ENCODE measurements at regions not wholly inside any gene's neighbourhood (a gene's known extent, or its start where the extent isn't known, plus 50 kb on each side); places are given as distances from the start of the nearest gene placed in this dataset.
"Not testable (repeated sequence)": the region's sequence is repeated elsewhere in the genome, so short reads cannot be mapped to it uniquely, and the experiment has no call there.

DNA sequence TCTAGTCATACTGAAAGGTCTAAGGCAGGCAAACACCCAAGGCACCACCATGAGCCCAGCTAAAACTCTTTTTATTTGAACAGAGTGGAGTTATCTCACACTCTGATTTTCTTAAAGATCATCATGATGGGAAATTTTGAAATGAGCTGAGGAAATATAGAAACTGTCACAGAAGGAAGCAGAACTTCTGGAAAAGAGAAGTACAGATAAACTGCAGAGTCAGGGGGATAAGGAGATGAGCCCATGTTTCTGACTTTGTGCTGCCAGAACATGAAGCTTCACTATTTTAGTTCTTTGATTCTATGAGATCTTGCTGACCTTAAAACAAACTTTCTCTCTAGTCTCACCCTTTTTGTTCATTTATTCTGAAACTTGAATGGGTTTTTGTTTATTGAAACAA is 406.5 kb upstream of the EDIL3 start:
- no peak overlapping the region for H3K27ac ChIP-seq (ENCODE audit: low read depth, low read length)
- no peaks in the 10 kb centered on the region for H3K4me1 ChIP-seq (ENCODE audit: control insufficient read depth, insufficient read depth, low read length)
- H3K4me3 ChIP-seq (ENCODE audit: low read depth, low read length): no peak overlapping the region
- no peaks in the 10 kb centered on the region for H3K27me3 ChIP-seq (ENCODE audit: control insufficient read depth, insufficient read depth, low read length)
- no peaks in the 10 kb centered on the region for H3K36me3 ChIP-seq (ENCODE audit: control insufficient read depth, insufficient read depth, low read length)
- H3K9ac ChIP-seq (ENCODE audit: low read length): no peak overlapping the region
- H3K9me3 ChIP-seq (ENCODE audit: control insufficient read depth, insufficient read depth, low read depth, low read length): no peaks in the 10 kb centered on the region

GRCh38 chr5:84790406-84790805 is 405.7 kb upstream of the EDIL3 start:
- Histone ChIP-seq H3K27me3 (ENCODE audit: control insufficient read depth, insufficient read depth, low read length) (no peaks in the 10 kb centered on the region), H3K9ac (ENCODE audit: low read length) (no peak overlapping the region), H3K9me3 (ENCODE audit: control insufficient read depth, insufficient read depth, low read depth, low read length) (no peaks in the 10 kb centered on the region), H3K27ac (ENCODE audit: low read depth, low read length) (no peak overlapping the region), H3K36me3 (ENCODE audit: control insufficient read depth, insufficient read depth, low read length) (no peaks in the 10 kb centered on the region), H3K4me1 (ENCODE audit: control insufficient read depth, insufficient read depth, low read length) (no peaks in the 10 kb centered on the region), H3K4me3 (ENCODE audit: low read depth, low read length) (no peak overlapping the region)

- Histone ChIP-seq H3K4me1 (ENCODE audit: control insufficient read depth, insufficient read depth, low read length) (no peaks in the 10 kb centered on the region), H3K4me3 (ENCODE audit: low read depth, low read length) (no peak overlapping the region), H3K27me3 (ENCODE audit: control insufficient read depth, insufficient read depth, low read length) (no peaks in the 10 kb centered on the region), H3K27ac (ENCODE audit: low read depth, low read length) (no peak overlapping the region), H3K9ac (ENCODE audit: low read length) (no peak overlapping the region), H3K9me3 (ENCODE audit: control insufficient read depth, insufficient read depth, low read depth, low read length) (no peaks in the 10 kb centered on the region), H3K36me3 (ENCODE audit: control insufficient read depth, insufficient read depth, low read length) (no peaks in the 10 kb centered on the region)
These were observed 398.3 kb upstream of the EDIL3 start for GRCh38 chr5:84783003-84783402.

GRCh38 chr5:84779186-84779585 is 394.5 kb upstream of the EDIL3 start:
- Histone ChIP-seq H3K9me3 (ENCODE audit: control insufficient read depth, insufficient read depth, low read depth, low read length) (no peaks in the 10 kb centered on the region), H3K27ac (ENCODE audit: low read depth, low read length) (no peak overlapping the region), H3K27me3 (ENCODE audit: control insufficient read depth, insufficient read depth, low read length) (no peaks in the 10 kb centered on the region), H3K4me1 (ENCODE audit: control insufficient read depth, insufficient read depth, low read length) (no peaks in the 10 kb centered on the region), H3K4me3 (ENCODE audit: low read depth, low read length) (no peak overlapping the region), H3K9ac (ENCODE audit: low read length) (no peak overlapping the region), H3K36me3 (ENCODE audit: control insufficient read depth, insufficient read depth, low read length) (no peaks in the 10 kb centered on the region)

DNA sequence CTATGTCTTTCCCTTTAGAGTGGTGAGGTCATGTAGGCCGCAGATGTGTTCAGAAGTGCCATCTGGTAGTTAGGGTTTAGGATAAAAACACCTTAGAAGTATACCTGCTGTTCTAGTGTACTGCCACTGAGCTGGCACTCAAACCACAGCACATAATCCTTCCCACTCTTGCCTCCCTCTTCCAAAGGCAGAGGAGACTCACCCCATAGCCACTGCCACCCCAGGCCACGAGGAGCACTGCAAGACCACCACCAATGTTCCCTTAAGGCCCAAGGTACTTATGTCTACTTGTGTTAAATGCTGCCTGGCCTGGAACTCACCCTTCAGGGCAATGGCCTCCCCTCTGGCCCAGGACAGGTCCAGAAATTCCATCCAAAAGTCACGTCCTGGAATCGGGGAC is 379.5 kb upstream of the EDIL3 start:
- Histone ChIP-seq H3K27ac (ENCODE audit: low read depth, low read length) (no peak overlapping the region), H3K36me3 (ENCODE audit: control insufficient read depth, insufficient read depth, low read length) (no peaks in the 10 kb centered on the region), H3K4me1 (ENCODE audit: control insufficient read depth, insufficient read depth, low read length) (no peaks in the 10 kb centered on the region), H3K9me3 (ENCODE audit: control insufficient read depth, insufficient read depth, low read depth, low read length) (no peaks in the 10 kb centered on the region), H3K27me3 (ENCODE audit: control insufficient read depth, insufficient read depth, low read length) (no peaks in the 10 kb centered on the region), H3K4me3 (ENCODE audit: low read depth, low read length) (no peak overlapping the region), H3K9ac (ENCODE audit: low read length) (no peak overlapping the region)

GRCh38 chr5:84758008-84758407 is 373.3 kb upstream of the EDIL3 start:
- no peaks in the 10 kb centered on the region for H3K9me3 ChIP-seq (ENCODE audit: control insufficient read depth, insufficient read depth, low read depth, low read length)
- no peak overlapping the region for H3K27ac ChIP-seq (ENCODE audit: low read depth, low read length)
- no peak overlapping the region for H3K9ac ChIP-seq (ENCODE audit: low read length)
- H3K4me1 ChIP-seq (ENCODE audit: control insufficient read depth, insufficient read depth, low read length): no peaks in the 10 kb centered on the region
- H3K4me3 ChIP-seq (ENCODE audit: low read depth, low read length): no peak overlapping the region
- H3K27me3 ChIP-seq (ENCODE audit: control insufficient read depth, insufficient read depth, low read length): no peaks in the 10 kb centered on the region
- H3K36me3 ChIP-seq (ENCODE audit: control insufficient read depth, insufficient read depth, low read length): no peaks in the 10 kb centered on the region

DNA sequence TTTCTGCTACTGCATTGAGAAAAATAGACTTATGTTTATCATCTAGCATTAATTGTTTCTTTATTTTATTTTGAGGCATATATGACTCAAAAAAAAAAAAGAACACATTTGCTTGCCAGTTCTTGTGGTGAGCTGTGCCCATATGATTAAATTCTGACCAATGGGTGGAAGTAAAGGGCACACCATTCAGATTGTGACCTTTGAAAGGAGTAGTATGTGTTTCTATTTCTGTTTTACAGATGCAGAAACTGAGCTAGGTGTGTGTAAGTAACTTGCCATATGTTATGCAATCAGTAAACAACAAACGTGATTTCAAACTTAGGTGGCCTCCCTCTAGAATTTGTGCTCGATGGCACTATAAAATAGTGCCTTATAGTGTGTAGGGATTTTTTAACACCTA is 368.1 kb upstream of the EDIL3 start:
- no peaks in the 10 kb centered on the region for H3K9me3 ChIP-seq (ENCODE audit: control insufficient read depth, insufficient read depth, low read depth, low read length)
- H3K27ac ChIP-seq (ENCODE audit: low read depth, low read length): no peak overlapping the region
- no peaks in the 10 kb centered on the region for H3K4me1 ChIP-seq (ENCODE audit: control insufficient read depth, insufficient read depth, low read length)
- H3K27me3 ChIP-seq (ENCODE audit: control insufficient read depth, insufficient read depth, low read length): no peaks in the 10 kb centered on the region
- H3K4me3 ChIP-seq (ENCODE audit: low read depth, low read length): no peak overlapping the region
- no peaks in the 10 kb centered on the region for H3K36me3 ChIP-seq (ENCODE audit: control insufficient read depth, insufficient read depth, low read length)
- H3K9ac ChIP-seq (ENCODE audit: low read length): no peak overlapping the region

- Histone ChIP-seq H3K27me3 (ENCODE audit: control insufficient read depth, insufficient read depth, low read length) (no peaks in the 10 kb centered on the region), H3K9ac (ENCODE audit: low read length) (no peak overlapping the region), H3K4me3 (ENCODE audit: low read depth, low read length) (no peak overlapping the region), H3K9me3 (ENCODE audit: control insufficient read depth, insufficient read depth, low read depth, low read length) (no peaks in the 10 kb centered on the region), H3K4me1 (ENCODE audit: control insufficient read depth, insufficient read depth, low read length) (no peaks in the 10 kb centered on the region), H3K27ac (ENCODE audit: low read depth, low read length) (no peak overlapping the region), H3K36me3 (ENCODE audit: control insufficient read depth, insufficient read depth, low read length) (no peaks in the 10 kb centered on the region)
These were observed 363.6 kb upstream of the EDIL3 start for GRCh38 chr5:84748313-84748712.

GRCh38 chr5:84746280-84746679 is 361.6 kb upstream of the EDIL3 start:
- H3K27me3 ChIP-seq (ENCODE audit: control insufficient read depth, insufficient read depth, low read length); H3K9me3 ChIP-seq (ENCODE audit: control insufficient read depth, insufficient read depth, low read depth, low read length); H3K36me3 ChIP-seq (ENCODE audit: control insufficient read depth, insufficient read depth, low read length): not testable (repeated sequence)

GRCh38 chr5:84741056-84741455 is 356.4 kb upstream of the EDIL3 start:
- H3K9ac ChIP-seq (ENCODE audit: low read length): no peak overlapping the region
- H3K27me3 ChIP-seq (ENCODE audit: control insufficient read depth, insufficient read depth, low read length): no peaks in the 10 kb centered on the region
- no peak overlapping the region for H3K27ac ChIP-seq (ENCODE audit: low read depth, low read length)
- H3K36me3 ChIP-seq (ENCODE audit: control insufficient read depth, insufficient read depth, low read length): no peaks in the 10 kb centered on the region
- H3K4me1 ChIP-seq (ENCODE audit: control insufficient read depth, insufficient read depth, low read length): no peaks in the 10 kb centered on the region
- H3K9me3 ChIP-seq (ENCODE audit: control insufficient read depth, insufficient read depth, low read depth, low read length): no peaks in the 10 kb centered on the region
- H3K4me3 ChIP-seq (ENCODE audit: low read depth, low read length): no peak overlapping the region

More at GRCh38 chr5:84746280-84746679, 361.6 kb upstream of the EDIL3 start:
- H3K9ac ChIP-seq (ENCODE audit: low read length); H3K4me1 ChIP-seq (ENCODE audit: control insufficient read depth, insufficient read depth, low read length); H3K4me3 ChIP-seq (ENCODE audit: low read depth, low read length); H3K27ac ChIP-seq (ENCODE audit: low read depth, low read length): not testable (repeated sequence)

DNA sequence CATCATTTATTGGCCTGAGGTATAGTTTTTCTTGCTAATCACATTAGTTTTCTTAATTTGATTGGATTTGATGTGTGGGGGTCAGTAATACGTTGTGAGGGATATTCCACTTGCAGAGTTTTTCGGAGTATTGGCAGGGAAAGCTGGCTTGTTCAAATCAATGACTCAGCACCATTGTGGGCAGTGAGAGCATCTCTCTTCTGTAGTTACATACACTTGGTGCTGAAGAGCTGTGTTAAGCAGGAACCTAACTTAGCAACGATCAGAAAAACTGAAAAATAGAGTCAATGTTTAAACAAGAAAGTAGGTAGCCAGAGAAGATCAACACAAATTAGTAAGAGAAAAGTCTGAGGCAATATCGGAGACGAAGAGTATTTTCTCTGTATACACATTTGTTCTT is 344.6 kb upstream of the EDIL3 start:
- Histone ChIP-seq H3K27ac (ENCODE audit: low read depth, low read length) (no peak overlapping the region), H3K9me3 (ENCODE audit: control insufficient read depth, insufficient read depth, low read depth, low read length) (no peaks in the 10 kb centered on the region), H3K27me3 (ENCODE audit: control insufficient read depth, insufficient read depth, low read length) (no peaks in the 10 kb centered on the region), H3K4me1 (ENCODE audit: control insufficient read depth, insufficient read depth, low read length) (no peaks in the 10 kb centered on the region), H3K4me3 (ENCODE audit: low read depth, low read length) (no peak overlapping the region), H3K36me3 (ENCODE audit: control insufficient read depth, insufficient read depth, low read length) (no peaks in the 10 kb centered on the region), H3K9ac (ENCODE audit: low read length) (no peak overlapping the region)

DNA sequence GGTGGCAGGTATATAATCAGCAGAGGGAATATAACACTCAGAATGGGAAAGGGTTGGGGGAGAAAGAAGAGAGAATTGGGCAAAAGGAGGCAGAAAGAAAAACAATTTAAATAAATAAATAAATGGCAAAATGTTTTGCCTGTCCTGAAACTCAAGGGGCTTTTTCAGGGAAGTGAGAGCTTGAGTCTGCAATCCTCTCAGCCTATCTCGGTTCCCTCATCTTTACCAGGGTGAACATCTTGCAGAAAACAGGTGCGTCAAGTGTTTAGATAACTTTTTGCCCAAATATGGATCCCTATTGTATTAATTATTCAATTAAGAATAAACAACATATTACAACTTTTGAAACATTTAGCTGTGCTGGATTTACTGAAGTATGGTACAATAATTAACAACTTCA is 343.0 kb upstream of the EDIL3 start:
- Histone ChIP-seq H3K27me3 (ENCODE audit: control insufficient read depth, insufficient read depth, low read length) (no peaks in the 10 kb centered on the region), H3K36me3 (ENCODE audit: control insufficient read depth, insufficient read depth, low read length) (no peaks in the 10 kb centered on the region), H3K27ac (ENCODE audit: low read depth, low read length) (no peak overlapping the region), H3K9me3 (ENCODE audit: control insufficient read depth, insufficient read depth, low read depth, low read length) (no peaks in the 10 kb centered on the region), H3K4me1 (ENCODE audit: control insufficient read depth, insufficient read depth, low read length) (no peaks in the 10 kb centered on the region), H3K9ac (ENCODE audit: low read length) (no peak overlapping the region), H3K4me3 (ENCODE audit: low read depth, low read length) (no peak overlapping the region)

Data from HUES6 (cell line).